Vagina (tissue), 2 donors: ENCODE measurements at regions not wholly inside any gene's neighbourhood (a gene's known extent, or its start where the extent isn't known, plus 50 kb on each side); places are given as distances from the start of the nearest gene placed in this dataset.

Source experiments
- DNase-seq, 2 donors: peaks; one replicate each; pipeline ENCODE4 v3.0.0-alpha.2; 2017; ENCODE audit errors: extremely low spot score in 2 of 2
- H3K27ac ChIP-seq: fragments of 200-600 bp; sonication (generic); one replicate; pipeline ENCODE4 v1.5.1; 2019
- H3K27me3 ChIP-seq: fragments of 200-600 bp; sonication (generic); one replicate; pipeline ENCODE4 v1.5.1; 2019
- H3K36me3 ChIP-seq, 2 donors: fragments of 200-600 bp; sonication (generic); one replicate each; pipeline ENCODE4 v1.5.1; 2017 to 2019
- H3K4me1 ChIP-seq: fragments of 200-600 bp; sonication (generic); one replicate; pipeline ENCODE4 v1.5.1; 2019
- H3K4me3 ChIP-seq, 2 donors: fragments of 200-600 bp; sonication (generic); 1 replicate in 1 of 2; 2 replicates in 1 of 2; pipeline ENCODE4 v1.5.1; 2016 to 2019
- H3K9me3 ChIP-seq: fragments of 200-600 bp; sonication (generic); one replicate; pipeline ENCODE4 v1.5.1; 2019
- POLR2A ChIP-seq, 2 donors: fragments of 450-650 bp; IDR thresholded peaks; one replicate each; pipeline ENCODE4 v1.6.1; 2017; ENCODE audit warnings: antibody characterized with exemption in 2 of 2, mild to moderate bottlenecking in 2 of 2, moderate library complexity in 2 of 2
- POLR2AphosphoS5 ChIP-seq, 2 donors: sonication (generic); formaldehyde crosslinking; IDR thresholded peaks; one replicate each; pipeline ENCODE4 v1.9.0; 2017; ENCODE audit warnings: antibody characterized with exemption in 2 of 2, mild to moderate bottlenecking in 2 of 2, low read depth in 1 of 2; ENCODE audit not compliant: insufficient read depth in 1 of 2
- intact Hi-C: fragments of 100-400 bp; cut with DNase I; formaldehyde crosslinking; loops from one replicate; pipeline ENCODE4 v1.15.1; 2023
- TF ChIP-seq, protein P1 (sequence below), 3 experiments: fragments of 450-650 bp in 2 of 3; fragments of 200-600 bp in 1 of 3; sonication (generic) in 1 of 3; IDR thresholded peaks; one replicate each; pipeline ENCODE4 v1.5.1; 2017 to 2019; ENCODE audit warnings: antibody characterized with exemption in 3 of 3, mild to moderate bottlenecking in 2 of 3, moderate library complexity in 2 of 3

DNA sequence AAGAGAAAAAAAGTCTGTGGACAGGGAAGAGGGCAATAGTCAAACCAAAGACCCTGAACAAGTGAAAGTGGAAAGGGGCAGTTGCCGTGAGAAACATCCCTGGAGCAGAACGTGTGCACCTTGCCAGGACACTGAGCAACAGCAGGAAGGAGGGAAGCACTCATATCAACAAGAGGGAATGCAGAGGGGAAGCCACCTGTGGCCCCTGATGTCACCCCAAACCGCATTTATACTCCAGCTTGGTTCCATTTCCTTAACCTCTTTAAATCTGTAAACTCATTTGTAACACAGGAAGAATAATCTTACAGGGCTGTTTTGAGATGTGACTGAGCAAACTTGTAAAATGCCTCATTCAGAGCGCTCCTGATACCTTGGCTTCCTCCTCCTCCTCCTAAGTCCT, 698.8 kb downstream of the DIAPH3 start:
- Histone ChIP-seq H3K9me3 (no peaks in the 10 kb centered on the region), H3K27me3 (no peaks in the 10 kb centered on the region), H3K36me3 (no peaks in the 10 kb centered on the region), H3K4me3 (no peak overlapping the region), H3K27ac (no peak overlapping the region), H3K4me1 (no peaks in the 10 kb centered on the region)
- intact Hi-C loops = no loop called here
- TF ChIP-seq, protein P1, sequence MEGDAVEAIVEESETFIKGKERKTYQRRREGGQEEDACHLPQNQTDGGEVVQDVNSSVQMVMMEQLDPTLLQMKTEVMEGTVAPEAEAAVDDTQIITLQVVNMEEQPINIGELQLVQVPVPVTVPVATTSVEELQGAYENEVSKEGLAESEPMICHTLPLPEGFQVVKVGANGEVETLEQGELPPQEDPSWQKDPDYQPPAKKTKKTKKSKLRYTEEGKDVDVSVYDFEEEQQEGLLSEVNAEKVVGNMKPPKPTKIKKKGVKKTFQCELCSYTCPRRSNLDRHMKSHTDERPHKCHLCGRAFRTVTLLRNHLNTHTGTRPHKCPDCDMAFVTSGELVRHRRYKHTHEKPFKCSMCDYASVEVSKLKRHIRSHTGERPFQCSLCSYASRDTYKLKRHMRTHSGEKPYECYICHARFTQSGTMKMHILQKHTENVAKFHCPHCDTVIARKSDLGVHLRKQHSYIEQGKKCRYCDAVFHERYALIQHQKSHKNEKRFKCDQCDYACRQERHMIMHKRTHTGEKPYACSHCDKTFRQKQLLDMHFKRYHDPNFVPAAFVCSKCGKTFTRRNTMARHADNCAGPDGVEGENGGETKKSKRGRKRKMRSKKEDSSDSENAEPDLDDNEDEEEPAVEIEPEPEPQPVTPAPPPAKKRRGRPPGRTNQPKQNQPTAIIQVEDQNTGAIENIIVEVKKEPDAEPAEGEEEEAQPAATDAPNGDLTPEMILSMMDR (IDR thresholded peaks at IDR 0.05) = no peak
- DNase-seq = no peak

DNA sequence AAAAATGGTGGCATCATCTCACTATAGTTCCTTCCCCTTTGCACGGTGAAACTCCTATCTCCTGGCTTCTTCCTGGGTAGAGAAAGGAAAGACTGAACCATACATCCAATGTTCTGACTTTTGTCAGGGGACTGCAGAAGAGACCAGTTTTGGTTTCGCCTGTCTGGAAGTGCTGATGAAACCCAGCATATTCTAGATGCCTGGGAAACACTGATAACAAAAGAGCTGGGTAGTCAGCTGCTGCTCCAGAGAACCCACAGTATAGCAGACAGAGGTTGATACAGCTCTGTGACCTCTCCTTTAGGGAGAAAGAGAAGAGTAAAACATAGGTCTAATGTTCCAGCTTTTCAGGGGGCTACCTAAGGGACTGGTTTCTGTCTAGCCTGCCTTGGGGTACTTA, 695.3 kb downstream of the DIAPH3 start:
- DNase-seq = no peak
- TF ChIP-seq POLR2AphosphoS5 (IDR thresholded peaks at IDR 0.05; ENCODE audit: insufficient read depth in 1 of 2, low read depth in 1 of 2) (no peak), POLR2A (IDR thresholded peaks at IDR 0.05) (no peak)
- TF ChIP-seq, protein P1 (IDR thresholded peaks at IDR 0.05) = no peak
- H3K9me3 ChIP-seq = no peaks in the 10 kb centered on the region
- H3K4me1 ChIP-seq = no peaks in the 10 kb centered on the region
- intact Hi-C loops = no loop called here
- H3K27me3 ChIP-seq = no peaks in the 10 kb centered on the region
- H3K36me3 ChIP-seq = no peaks in the 10 kb centered on the region
- H3K27ac ChIP-seq = no peak overlapping the region
- H3K4me3 ChIP-seq = no peak overlapping the region

DNA sequence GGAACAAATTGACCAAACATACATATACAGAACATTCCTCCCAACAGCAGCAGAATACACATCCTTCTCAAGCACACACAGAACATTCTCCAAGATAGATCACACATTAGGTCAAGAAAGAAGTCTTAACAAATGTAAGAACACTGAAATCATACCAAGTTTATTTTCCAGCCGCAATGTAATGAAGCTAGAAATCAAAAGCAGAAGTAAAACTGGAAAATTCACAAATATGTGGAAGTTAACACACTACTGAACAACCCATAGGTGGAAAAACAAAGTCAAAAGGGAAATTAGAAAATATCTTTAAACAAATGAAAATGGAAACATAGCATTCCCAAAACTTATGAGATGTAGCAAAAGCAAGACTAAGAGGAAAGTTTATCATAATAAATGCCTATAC, 692.6 kb downstream of the DIAPH3 start:
- H3K36me3 ChIP-seq = no peaks in the 10 kb centered on the region
- H3K9me3 ChIP-seq = no peaks in the 10 kb centered on the region
- H3K4me3 ChIP-seq = no peak overlapping the region
- no peaks in the 10 kb centered on the region for H3K27me3 ChIP-seq
- DNase-seq = no peak
- H3K27ac ChIP-seq = no peak overlapping the region
- TF ChIP-seq POLR2A (IDR thresholded peaks at IDR 0.05) (no peak), POLR2AphosphoS5 (IDR thresholded peaks at IDR 0.05; ENCODE audit: insufficient read depth in 1 of 2, low read depth in 1 of 2) (no peak)
- TF ChIP-seq, protein P1 (IDR thresholded peaks at IDR 0.05) = no peak
- intact Hi-C loops = no loop called here
- H3K4me1 ChIP-seq = no peaks in the 10 kb centered on the region

DNA sequence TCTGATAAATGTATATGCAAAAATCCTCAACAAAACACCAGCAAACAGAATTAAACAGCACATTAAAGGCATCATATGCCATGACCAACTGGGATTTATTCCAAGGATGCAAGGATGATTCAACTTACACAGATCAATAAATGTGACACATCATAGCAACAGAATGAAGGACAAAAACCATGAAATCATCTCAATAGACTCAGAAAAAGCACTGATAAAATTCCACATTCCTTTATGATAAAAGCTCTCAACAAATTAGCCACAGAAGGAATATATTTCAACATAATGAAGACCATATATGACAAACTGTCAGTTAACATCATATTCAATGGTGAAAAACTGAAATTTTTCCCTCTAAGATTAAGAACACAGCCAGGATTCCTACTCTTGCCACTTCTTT, 691.6 kb downstream of the DIAPH3 start:
- Histone ChIP-seq H3K9me3 (no peaks in the 10 kb centered on the region), H3K4me1 (no peaks in the 10 kb centered on the region), H3K36me3 (no peaks in the 10 kb centered on the region), H3K27me3 (no peaks in the 10 kb centered on the region), H3K27ac (no peak overlapping the region), H3K4me3 (no peak overlapping the region)
- intact Hi-C loops = no loop called here
- DNase-seq = no peak
- TF ChIP-seq POLR2A (IDR thresholded peaks at IDR 0.05) = no peak
- TF ChIP-seq POLR2AphosphoS5 (IDR thresholded peaks at IDR 0.05; ENCODE audit: insufficient read depth in 1 of 2, low read depth in 1 of 2) = no peak
- TF ChIP-seq, protein P1 (IDR thresholded peaks at IDR 0.05) = no peak

DNA sequence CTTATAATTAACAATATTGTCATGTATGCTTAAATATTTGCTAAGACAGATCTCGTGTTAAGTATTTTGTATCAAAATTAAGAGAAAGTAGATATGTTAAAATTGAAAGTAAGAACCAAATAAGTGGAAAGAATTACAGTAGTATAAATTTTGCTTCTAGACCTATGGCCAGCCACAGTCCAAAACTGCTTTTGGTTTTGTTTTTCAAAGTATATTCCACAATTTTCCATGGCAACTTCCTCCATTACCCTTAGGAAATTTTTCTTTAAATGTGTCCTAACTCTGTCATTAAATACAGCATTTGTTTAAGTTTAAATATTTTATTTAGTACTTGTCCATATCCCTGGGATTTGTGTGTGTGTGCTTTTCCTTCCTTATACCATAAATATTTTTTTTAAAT, 689.0 kb downstream of the DIAPH3 start:
- Histone ChIP-seq H3K4me1 (no peaks in the 10 kb centered on the region), H3K4me3 (no peak overlapping the region), H3K27ac (no peak overlapping the region), H3K36me3 (no peaks in the 10 kb centered on the region), H3K27me3 (no peaks in the 10 kb centered on the region), H3K9me3 (no peaks in the 10 kb centered on the region)
- TF ChIP-seq POLR2AphosphoS5 (IDR thresholded peaks at IDR 0.05; ENCODE audit: insufficient read depth in 1 of 2, low read depth in 1 of 2) (no peak), POLR2A (IDR thresholded peaks at IDR 0.05) (no peak)
- TF ChIP-seq, protein P1 (IDR thresholded peaks at IDR 0.05) = no peak
- no peak for DNase-seq
- intact Hi-C loops = no loop called here
